ENCODE measurements at regions not wholly inside any gene's neighbourhood (a gene's known extent, or its start where the extent isn't known, plus 50 kb on each side); places are given as distances from the start of the nearest gene placed in this dataset.

DNA sequence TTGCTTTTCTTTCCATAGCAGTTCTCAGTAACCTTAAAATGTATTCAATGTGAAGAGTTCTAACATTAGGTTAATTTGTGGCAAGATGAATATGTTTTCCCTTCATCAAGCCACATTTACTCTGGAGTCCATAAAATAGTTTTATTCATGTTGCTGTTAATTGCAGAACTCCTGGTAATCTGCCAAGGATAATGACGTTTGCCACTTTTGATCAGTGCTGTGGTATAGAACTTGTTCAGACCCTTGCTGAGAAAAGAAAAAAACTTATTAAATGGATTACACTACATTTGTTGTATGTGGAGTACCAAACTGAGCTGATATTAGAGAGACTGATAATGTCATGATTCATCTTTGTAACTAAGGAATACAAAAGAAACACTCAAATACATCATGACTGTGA lies 212.4 kb upstream of the DMAC1 start:
- no peaks in the 10 kb centered on the region for H3K4me1 Mint-ChIP-seq
- Histone ChIP-seq H3K4me1 (ENCODE audit: insufficient read depth, low read length) (no peaks in the 10 kb centered on the region), H3K56ac (ENCODE audit: insufficient read length, low read depth, low read length) (no peak overlapping the region), H2BK5ac (ENCODE audit: insufficient read length, low read length) (no peak overlapping the region), H2AK5ac (ENCODE audit: insufficient read length, low read length) (no peak overlapping the region), H4K5ac (ENCODE audit: insufficient read length, low read depth, low read length) (no peak overlapping the region), H3K27me3 (ENCODE audit: insufficient read depth, low read length) (no peaks in the 10 kb centered on the region), H3K4me2 (ENCODE audit: insufficient read depth, insufficient read length, low read length) (no peak overlapping the region), H3K79me2 (ENCODE audit: insufficient read depth, low read length) (no peaks in the 10 kb centered on the region), H2BK12ac (ENCODE audit: insufficient read length, low read depth, low read length) (no peak overlapping the region), H4K20me1 (ENCODE audit: control insufficient read depth, insufficient read depth, insufficient read length) (no peaks in the 10 kb centered on the region), H3K23me2 (ENCODE audit: insufficient read length, low read depth, low read length, poor library complexity, severe bottlenecking) (no peaks in the 10 kb centered on the region), H4K8ac (replicated peaks; ENCODE audit: insufficient read length, low read depth, low read length) (no peak overlapping the region), H4K91ac (ENCODE audit: insufficient read length, low read depth, low read length) (no peak overlapping the region), H3K27ac (ENCODE audit: insufficient read length, low read depth, low read length) (no peak overlapping the region), H3K23ac (ENCODE audit: insufficient read length, low read depth, low read length) (no peak overlapping the region), H3K9ac (ENCODE audit: extremely low read depth, insufficient read length, low read length) (no peak overlapping the region), H2BK120ac (ENCODE audit: low read depth, low read length, poor library complexity, severe bottlenecking) (no peak overlapping the region), H3T11ph (ENCODE audit: low read length) (no peak overlapping the region), H3K79me1 (ENCODE audit: insufficient read depth, low read depth, low read length, poor library complexity, severe bottlenecking) (no peaks in the 10 kb centered on the region), H3K9me3 (ENCODE audit: control insufficient read depth, low read depth, low read length) (no peaks in the 10 kb centered on the region), H3K4ac (ENCODE audit: low read depth, low read length) (no peak overlapping the region), H2BK20ac (ENCODE audit: low read depth, low read length, poor library complexity, severe bottlenecking) (no peak overlapping the region), H2AFZ (ENCODE audit: low read length) (no peak overlapping the region), H3K14ac (ENCODE audit: insufficient read depth, low read length) (no peak overlapping the region), H2BK15ac (ENCODE audit: low read depth, low read length) (no peak overlapping the region), H3K18ac (ENCODE audit: insufficient read length, low read depth, low read length) (no peak overlapping the region)
- H3K9me3 Mint-ChIP-seq, result peaks cover 4 to 7% of the 10 kb centered on the region in 2 experiments; a peak in 4 of 5 replicates
- H3K4me3 Mint-ChIP-seq, result no peak overlapping the region
- WGBS (ENCODE audit: extremely low coverage, insufficient read length, low lambda C conversion rate), result no CpG with 5 or more reads among the region's 1 CpG
- DNase-seq, result no peak
- H3K36me3 Mint-ChIP-seq (ENCODE audit: insufficient read depth in 1 of 3, low read depth in 3 of 3), result no peaks in the 10 kb centered on the region; a peak in 1 of 7 replicates
- no peak overlapping the region for H3K27ac Mint-ChIP-seq
- H3K27me3 Mint-ChIP-seq (ENCODE audit: low read depth), result no peaks in the 10 kb centered on the region
- TF ChIP-seq, protein P1, sequence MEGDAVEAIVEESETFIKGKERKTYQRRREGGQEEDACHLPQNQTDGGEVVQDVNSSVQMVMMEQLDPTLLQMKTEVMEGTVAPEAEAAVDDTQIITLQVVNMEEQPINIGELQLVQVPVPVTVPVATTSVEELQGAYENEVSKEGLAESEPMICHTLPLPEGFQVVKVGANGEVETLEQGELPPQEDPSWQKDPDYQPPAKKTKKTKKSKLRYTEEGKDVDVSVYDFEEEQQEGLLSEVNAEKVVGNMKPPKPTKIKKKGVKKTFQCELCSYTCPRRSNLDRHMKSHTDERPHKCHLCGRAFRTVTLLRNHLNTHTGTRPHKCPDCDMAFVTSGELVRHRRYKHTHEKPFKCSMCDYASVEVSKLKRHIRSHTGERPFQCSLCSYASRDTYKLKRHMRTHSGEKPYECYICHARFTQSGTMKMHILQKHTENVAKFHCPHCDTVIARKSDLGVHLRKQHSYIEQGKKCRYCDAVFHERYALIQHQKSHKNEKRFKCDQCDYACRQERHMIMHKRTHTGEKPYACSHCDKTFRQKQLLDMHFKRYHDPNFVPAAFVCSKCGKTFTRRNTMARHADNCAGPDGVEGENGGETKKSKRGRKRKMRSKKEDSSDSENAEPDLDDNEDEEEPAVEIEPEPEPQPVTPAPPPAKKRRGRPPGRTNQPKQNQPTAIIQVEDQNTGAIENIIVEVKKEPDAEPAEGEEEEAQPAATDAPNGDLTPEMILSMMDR (conservative IDR thresholded peaks at IDR 0.05), result no peak

Measured in H9 (cell line).